HG03575 (cell line): ENCODE measurements at regions not wholly inside any gene's neighbourhood (a gene's known extent, or its start where the extent isn't known, plus 50 kb on each side); places are given as distances from the start of the nearest gene placed in this dataset.

ENCODE experiments used
- ATAC-seq: cut with Tn5 transposase; IDR thresholded peaks from one replicate; pipeline ENCODE4 v1.9.1; 2021; ENCODE audit not compliant: unreplicated experiment, insufficient number of reproducible peaks, low FRiP score; ENCODE audit errors: extremely low read depth

GRCh38 chr12:87930033-87930432 is 99.2 kb downstream of the C12orf50 start:
- ATAC-seq: no peak

- no peak for ATAC-seq
These were observed 99.9 kb downstream of the C12orf50 start for GRCh38 chr12:87929346-87929745.

DNA sequence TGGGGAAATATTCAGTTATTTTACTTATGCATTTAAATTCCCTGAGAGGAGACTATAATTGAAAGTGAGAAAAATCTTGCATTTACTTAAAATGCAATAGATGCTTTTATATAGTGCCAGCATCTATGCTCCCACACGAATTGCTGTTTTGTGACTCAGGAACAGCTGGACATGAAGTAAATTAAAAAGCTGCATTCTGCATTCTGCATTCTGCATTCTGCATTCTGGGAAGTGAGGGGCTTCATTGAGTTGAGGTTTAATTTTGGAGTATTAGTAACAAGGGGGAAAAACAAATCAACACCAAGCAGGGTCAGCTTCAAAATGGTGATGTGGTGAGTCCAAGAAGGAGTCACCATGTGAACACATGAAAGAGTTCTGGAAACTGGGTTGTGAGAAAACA is 101.2 kb downstream of the C12orf50 start:
- ATAC-seq: no peak

GRCh38 chr12:87925021-87925420 is 104.2 kb downstream of the C12orf50 start:
- ATAC-seq: no peak

- ATAC-seq: no peak
These were observed 105.1 kb downstream of the C12orf50 start for GRCh38 chr12:87924149-87924548.

DNA sequence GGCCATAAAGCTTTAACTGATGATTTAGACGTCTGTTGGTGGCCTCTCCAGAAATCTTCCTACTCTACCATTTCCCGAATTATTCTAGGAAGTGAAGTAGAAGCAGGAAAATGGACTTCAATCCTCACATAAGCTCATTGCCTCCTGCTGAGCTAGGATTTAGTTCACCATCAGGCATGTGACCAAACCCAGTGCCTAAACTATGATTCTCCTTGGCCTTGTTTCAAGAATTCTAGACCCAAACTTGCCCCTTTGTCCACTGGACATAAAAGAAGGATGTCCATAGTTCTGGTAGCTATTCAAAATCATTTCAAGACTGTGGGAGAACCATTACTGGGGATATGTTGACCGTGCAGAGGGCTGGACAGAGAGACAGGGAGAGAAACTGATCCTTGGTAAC is 105.8 kb downstream of the C12orf50 start:
- ATAC-seq: no peak

GRCh38 chr12:87922736-87923135 is 106.5 kb downstream of the C12orf50 start:
- no peak for ATAC-seq

GRCh38 chr12:87921621-87922020 is 107.6 kb downstream of the C12orf50 start:
- ATAC-seq: no peak

DNA sequence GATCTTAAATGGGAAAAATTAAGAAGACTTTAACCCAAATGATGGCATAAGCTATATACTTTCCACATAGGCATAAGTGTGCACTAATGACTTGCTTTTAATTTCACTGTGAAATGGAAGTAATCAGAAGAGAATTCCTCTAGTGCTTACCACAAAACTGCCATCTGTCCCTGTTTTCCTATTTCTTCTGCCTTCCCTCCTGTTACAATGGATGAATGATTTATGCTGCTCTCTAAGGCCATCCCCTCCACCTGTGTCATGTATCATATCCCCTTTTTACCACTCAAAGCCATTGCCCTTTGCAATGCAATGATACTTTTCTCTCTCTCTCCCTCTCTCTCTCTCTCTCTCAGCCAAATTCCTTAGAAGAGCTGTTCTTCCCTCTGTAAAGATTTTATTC is 109.1 kb downstream of the C12orf50 start:
- no peak for ATAC-seq

- ATAC-seq: no peak
These were observed 127.7 kb downstream of the C12orf50 start for GRCh38 chr12:87901457-87901856.

- ATAC-seq: no peak
These were observed 131.5 kb downstream of the C12orf50 start for GRCh38 chr12:87897662-87898061.

DNA sequence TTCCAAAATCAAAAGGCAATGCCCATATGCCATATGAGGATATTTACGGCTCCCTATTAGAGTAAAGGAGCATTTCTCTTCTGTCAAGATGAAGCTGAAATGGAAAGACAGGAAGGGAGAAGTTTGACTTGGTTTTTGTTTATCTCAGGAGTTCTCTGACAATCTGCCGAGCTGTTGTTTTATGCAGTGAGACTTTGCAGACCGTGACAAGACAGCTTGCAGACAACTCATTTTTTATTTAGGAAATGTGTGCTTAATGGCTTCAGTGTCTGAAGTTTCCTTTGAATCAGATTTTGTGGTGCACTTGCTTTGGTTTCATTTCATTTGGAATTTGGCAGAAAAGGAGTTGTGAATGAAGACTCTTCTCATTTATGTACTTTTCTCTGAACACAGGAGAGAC is 145.4 kb downstream of the C12orf50 start:
- ATAC-seq: no peak

GRCh38 chr12:87879141-87879540 is 150.1 kb downstream of the C12orf50 start:
- ATAC-seq: no peak

DNA sequence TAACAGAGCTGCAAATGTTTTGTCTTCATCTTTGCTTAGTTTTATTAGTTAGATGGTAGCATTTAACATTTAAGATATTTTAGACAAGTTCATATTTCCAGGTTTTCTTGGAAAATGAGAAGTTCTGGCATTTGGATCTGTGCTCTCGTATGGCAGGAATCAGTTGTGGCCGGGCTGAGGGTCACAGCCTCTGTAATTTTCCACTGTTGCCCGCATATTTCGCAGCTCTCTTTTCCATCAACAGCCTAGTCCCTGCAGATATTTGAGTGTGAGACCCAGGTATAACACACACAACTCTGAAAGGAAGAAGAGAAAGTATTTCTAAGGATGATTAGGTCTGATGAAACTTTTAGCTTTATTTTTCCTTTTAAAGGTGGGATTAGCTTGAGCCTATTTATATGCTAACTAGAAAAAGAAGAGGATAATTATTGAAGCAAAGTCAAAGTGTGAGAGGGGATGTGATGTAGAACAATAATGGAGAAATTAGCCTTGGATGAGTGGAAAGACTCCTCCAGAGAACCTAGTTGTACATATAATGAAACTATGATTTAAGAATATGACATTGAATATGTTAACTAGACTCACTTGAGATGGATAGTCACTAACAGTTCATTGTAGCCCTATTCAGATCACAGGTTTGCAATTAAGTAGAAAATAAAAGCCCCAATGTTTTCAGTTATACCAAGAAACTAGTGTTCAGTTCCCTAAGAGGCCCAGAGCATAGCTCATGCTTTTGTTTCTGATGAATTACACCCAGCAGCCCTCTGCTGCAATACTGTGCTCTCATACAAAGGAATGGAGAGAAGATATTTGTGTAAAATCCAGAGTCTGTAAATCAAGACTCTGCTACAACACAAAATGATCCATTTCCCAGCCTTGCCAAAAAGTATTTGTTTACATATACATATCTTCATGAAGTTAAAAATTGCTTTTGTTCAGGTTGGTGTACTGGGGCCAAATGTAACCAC is 158.4 kb downstream of the C12orf50 start:
- ATAC-seq: no peak

GRCh38 chr12:87870061-87870460 is 159.1 kb downstream of the C12orf50 start:
- no peak for ATAC-seq

GRCh38 chr12:87866578-87867292 is 162.5 kb downstream of the C12orf50 start:
- no peak for ATAC-seq

DNA sequence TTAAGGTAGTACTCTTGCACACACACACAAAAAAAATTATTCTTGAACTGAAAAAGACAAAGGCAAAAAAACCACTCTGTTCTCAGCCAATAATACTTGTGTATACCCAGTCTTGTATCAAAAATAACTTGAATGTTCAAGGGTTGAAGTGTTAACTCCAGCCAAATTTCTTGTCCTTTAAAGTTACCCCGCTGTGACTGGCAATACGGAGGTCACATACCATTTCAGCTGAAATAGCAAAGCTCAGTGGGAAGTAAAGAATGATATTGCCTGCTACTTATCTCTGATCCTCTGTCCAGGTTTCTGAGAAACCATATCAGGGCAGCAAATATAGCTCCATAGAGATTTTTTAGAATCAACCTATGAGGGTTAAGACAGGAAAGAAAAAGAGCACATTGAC is 167.4 kb downstream of the C12orf50 start:
- no peak for ATAC-seq

- no peak for ATAC-seq
These were observed 175.7 kb downstream of the C12orf50 start for GRCh38 chr12:87853448-87854003.

- ATAC-seq: no peak
These were observed 180.1 kb downstream of the C12orf50 start for GRCh38 chr12:87849074-87849473.
